ENCODE measurements at regions not wholly inside any gene's neighbourhood (a gene's known extent, or its start where the extent isn't known, plus 50 kb on each side); places are given as distances from the start of the nearest gene placed in this dataset.

DNA sequence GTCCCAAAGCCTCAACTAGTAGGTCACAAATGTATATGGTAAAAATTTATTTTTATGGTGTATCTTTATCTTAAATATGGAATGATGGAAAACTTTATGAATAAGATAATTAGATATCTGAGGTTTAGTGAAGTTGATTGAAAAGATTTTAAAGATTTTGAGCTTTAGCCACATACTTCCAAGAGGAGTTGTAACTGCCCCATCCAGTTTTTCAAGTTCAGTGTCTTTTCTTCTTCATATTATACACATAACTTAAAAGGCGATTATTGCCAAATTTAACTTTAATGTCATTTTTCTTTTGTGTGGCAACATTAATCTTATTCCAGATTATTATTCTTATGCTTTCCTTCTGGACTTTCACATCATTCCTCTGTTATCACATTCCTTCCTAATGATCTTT lies 266.4 kb downstream of the TINAG start:
- no peak for DNase-seq

DNA sequence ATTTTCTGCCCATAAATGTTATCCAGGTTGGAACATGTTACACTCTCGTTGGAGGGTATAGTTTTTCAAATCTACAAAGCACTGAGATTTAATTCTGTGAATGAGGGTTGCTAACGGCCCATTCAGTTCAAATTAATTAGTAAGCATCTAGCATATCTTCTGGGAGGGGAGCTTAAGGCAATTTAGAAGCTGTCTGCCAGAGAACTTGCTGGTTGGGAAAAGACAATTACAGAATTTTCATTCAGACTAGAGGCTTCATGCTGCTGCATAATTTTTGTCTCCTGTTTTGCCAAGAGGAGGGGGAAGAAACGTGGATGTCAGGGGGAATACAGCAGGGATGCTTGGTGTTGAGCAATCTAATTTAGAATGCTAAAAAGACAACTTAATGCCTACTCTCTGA lies 268.3 kb upstream of the FAM83B start:
- DNase-seq, result no peak

DNA sequence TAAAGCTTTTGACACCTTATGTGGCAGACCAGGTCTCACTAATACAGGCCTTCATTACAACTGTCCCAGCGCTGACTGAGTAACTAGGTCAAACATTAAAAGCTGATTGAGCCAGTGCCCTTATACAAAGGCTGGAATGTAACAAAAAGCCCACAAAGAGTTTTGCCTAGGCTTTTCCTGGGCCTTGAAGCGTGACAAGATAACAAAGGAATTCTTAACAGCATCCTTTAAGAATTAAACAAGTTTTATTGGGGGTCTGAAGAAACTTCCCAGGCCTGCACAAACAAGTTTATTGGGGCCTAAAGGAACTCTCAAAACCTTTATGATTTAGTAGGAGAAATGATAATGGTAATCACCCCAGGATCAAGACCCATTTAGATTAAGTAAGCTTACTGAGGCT lies 267.6 kb upstream of the FAM83B start:
- DNase-seq, result no peak

DNA sequence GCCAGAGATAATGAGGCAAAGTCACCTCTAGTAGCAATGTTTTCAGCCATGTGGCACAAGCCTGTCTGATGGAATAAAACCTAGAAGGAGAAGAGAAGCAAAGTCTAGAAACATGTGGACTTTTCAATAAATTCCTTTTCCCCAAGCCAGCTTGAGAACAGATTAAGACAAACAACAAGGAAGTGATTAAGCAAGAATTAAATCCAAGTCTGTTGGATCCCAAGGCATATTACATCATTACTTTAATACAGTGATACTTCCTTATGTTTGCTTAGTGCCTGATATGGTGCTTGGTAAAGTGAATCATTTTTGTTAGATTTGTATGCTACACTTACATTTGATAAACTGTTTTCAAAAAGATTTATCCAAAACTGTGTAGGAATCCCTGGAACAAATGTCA lies 260.3 kb upstream of the FAM83B start:
- DNase-seq, result no peak

DNA sequence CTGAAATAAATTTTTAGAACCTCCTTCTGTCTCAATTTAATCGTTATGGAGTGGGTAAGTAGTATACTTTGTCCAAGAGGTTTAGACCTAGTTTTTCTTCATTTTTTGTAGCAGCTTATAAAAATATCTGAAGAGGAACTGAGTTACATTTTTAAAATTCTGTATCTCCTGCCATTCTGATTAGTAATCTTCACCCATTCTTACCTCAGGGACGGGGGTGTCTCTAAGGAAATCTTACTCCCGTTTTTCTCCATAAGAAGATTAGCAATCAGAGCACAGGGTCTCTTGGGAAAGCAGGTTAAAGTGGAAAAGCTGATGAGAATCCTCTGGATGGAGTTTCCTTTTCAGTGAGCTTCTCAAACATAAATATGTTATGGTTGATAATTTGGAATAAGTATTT lies 259.3 kb upstream of the FAM83B start:
- no peak for DNase-seq

DNA sequence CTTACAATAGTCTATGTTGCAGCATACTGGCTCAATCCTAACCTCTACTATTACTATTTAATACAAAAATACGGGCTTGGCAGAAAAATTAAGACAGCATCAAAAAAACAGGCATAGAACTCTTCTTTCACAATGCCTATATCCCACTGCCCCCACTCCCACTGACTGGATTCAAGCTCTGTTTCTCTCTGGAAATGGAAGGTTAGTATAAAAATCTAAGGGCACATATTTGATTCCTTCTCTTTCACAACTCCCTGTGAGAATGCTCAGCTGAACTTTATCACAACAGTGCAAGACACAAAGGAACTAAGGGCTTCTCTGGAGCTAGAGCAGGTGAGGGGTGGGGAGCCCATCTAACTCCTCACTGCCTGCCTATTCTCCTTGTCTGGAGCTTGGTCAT lies 258.4 kb upstream of the FAM83B start:
- no peak for DNase-seq

DNA sequence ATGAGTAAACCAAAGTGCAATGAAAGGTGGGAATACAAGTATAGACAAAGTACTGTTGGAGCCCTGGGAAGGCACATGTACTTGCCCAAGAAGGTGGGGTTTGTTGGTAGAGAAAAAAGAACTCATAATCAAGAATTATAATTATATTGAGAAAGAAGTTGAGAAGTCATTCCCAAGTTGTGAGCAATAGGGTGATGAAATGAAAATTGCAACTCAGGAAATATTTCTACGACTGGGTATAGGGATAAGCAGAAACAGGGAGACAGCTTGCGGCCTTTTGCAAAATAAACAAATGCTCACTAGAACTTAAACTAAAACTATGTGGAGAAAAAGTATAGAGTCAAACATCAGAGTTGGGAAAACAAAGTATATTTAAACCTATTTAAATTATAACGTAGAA lies 250.7 kb upstream of the FAM83B start:
- no peak for DNase-seq

DNA sequence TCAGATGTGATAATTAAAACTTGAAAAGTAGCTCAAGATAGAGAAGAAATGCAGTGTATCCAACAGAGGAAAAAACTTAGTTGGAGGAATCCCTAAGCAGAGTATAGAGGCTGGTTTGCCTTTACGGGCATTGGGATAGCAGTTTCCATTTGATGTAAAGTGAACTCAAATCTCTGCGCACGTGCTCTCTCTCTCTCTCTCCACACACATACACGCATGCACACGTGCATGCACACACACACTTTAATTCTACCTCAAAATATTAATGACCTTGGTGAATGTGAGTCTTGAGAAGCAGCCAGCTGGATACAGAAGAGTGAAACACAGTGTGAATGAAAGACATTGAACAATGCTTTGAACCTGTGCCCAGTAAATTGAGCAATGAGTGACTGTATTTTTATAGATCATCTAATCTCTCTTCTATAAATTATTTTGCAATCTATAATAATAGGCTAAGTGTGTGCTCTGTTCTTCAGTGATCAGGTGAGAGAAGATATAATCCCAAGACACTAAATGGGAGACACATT lies 247.7 kb upstream of the FAM83B start:
- DNase-seq, result no peak

DNA sequence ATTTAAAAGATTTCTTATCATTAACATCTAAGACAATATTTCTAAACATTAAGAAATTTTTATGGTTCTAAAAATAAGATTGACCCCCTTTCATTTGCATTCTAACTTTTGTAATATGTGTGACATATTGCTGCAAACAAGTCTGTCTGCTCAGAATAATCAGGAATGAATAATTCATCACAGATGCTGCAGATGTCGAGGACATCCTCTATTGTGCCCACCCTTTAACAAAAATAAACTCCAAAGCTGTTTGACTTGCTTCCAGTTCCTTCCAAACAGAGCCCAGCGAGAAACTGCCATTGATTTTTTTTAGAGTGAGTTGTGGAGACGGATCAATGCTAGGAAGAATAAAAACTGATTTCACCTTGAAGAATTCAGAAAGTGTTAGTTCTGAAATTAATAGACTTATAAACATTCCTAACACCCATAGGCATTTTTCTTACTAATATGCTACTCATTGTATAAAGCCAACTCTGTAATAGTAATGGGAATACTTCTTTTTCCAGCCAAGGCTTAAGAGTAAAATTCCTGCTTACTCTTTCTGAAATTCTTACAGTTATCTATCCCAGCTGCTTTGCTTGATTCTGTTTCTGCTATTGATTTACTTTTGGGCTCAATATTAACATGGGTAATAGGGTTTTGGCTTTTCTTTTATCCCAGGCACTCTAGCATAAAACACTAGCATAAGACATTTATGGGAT lies 244.8 kb upstream of the FAM83B start:
- DNase-seq, result no peak

DNA sequence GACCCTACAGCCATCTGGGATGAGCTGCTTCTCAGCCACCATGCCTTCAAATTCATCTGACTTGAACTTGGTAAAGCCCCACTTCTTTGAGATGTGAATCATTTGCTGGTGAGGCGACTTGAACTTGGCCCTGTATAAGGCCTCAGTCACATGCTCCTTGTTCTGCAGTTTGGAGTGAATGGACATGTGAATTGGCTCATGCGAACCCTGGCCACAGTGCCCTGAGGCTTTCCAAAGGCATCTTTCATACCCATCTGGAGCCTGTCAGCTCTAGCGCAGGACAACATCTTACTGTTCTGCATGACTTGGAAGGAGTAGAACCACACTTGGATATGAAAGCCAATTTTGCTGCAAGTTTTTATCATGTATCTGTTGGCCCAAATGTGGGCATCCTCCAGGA lies 244.0 kb upstream of the FAM83B start:
- no peak for DNase-seq

DNA sequence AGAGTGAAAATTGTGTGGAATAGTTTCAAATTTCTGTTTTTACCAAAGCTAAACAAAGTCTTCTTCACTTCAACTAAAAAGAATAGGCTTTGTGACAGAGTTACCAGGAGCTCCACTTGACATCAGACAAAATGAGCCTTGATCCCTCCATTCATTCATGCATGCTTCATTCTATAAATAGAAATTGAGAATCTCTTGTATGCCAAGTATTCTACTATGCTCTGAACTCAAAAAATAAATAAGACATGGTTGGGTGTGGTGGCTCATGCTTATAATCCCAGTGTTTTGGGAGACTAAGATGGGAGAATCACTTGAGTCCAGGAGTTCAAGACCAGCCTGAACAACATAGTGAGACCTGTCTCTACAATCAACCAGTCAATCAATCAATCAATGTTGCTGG lies 236.6 kb upstream of the FAM83B start:
- no peak for DNase-seq

DNA sequence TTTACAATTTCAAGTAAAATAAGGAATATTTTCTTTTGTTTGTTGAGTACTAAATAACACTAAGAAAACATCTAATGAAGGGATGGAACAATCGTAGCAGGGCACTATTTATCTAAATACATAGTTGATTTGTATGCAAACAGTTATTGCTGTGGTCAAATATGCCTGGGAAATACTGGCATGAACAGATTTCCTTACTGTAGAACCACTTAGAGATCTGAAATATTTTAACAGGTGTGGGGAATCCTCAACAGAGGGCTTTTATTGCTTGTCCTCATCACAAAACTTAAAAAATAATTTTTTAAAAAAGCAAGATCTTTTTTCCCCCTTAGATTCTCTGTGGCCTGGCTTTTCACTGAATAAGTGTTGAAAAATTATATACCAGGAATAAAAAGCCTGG lies 233.0 kb upstream of the FAM83B start:
- DNase-seq, result no peak

DNA sequence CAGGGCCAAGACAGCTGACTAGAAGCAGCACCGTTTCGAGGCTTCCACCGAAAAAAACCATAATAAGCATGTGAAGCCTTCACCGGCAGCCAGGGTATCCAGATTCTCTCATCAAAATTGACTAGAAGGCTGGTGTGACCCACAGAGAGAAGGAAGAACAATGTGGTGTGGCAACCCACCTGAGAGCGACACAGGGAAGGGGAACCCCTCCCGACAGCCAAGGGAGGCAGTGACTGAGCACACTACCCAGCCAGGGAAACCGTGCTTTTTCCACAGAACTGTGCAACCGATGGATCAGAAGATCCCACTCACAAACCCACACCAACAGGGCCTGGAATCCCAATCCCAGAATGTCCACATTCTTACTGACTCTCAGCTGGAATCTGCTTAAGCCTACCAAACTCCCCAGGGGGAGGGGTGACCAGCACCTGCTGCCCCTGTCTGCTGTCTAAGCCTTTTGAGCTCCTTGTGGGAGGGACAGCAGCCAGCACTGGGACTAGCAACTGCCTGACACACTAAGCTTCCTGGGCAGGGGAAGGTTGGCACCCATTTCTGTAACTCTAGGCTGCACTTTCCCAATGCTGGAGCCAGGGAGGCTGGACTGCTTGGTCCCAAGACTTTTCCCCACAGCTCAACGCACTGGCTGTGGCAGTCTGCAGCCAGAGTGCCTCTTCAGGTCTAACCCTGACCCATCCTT lies 231.9 kb upstream of the FAM83B start:
- no peak for DNase-seq

DNA sequence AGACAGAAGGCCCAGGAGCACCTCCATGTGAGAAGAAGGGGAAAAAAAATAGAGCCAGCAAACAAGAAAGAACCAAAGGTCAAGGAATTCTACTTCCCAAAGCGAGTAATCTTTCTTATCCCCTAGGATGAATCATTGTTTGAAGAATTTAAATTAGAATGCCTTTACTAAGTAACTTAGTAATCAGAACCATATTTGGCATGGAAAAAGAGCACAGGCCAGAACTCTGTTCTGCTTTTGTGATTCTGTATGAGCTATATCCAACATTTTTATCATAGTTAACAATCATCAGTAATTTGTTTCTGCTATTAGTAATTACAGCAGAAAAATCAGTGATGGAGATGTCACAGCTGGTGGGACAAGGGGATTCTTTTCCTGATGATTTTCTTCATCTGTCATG lies 228.8 kb upstream of the FAM83B start:
- no peak for DNase-seq

DNA sequence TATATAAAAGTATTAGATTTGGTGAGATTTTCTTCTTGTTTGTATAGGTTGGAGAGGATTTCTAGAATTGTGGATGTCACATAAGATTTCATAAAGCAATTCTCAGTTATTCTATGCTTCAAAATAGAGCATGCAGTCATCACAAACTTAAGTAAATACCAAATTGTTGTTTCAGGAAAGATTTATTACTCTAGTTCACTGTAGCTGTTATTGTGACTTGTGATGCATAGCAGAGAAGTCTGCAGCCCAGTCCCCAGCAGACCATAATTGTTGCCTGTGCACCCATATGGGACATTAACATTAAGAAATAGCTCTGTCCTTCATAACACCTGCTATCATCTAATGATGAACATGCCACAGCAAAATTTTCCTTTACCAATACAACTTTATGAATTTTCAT lies 228.0 kb upstream of the FAM83B start:
- DNase-seq, result no peak

DNA sequence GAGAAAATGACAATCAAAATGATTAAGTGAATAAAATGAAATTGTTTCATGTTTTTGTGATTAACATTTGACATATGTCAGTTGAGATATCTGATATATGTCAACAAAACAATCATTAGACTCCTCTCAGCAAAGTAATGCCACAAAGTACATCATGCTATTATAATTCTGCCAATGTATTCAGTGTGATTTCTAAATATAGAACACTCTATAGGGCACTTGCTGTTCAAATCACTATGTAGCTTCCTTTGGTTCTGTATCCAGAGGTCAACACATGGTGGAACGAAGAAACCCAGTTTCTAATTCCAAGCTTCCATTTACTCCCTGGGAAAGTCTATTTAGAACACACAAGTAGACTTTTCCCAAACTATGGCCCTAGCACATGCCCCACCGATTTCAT lies 227.5 kb upstream of the FAM83B start:
- no peak for DNase-seq

DNA sequence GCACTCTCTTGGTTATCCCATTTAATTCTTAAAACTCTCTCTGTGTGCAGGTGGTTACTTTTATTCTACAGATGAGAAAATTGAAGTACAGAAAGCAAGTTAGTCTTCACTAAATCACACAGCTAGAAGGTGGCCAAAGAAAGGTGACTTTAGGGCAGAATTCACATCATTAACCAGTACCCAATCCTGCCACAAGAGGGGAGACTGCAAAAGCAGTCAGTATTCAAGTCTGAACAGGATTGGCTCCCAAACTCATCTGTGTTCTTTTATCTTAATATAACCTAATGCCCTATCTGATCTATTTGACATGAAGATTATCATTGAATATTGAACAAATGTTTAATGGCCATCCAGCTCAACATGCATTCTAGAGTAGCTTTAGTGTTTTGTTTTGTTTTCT lies 225.3 kb upstream of the FAM83B start:
- DNase-seq, result no peak

DNA sequence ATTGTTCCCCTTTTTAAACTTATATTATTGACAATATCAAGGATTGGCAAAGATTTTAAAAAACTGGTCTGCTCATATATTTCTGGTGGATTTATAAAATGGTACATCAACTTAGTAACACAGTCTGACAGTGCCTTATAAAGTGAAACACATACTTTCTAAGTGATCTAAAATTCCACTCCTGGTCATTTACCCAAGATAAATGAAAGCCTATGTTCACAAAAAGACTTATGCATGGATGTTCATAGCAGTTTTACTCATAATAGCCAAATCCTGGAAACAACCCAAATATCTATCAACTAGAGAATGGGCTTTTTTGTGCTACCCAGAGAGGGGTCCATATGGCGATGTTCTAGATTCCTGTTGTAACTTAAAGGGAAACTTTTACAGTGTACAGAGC lies 222.4 kb upstream of the FAM83B start:
- no peak for DNase-seq

DNA sequence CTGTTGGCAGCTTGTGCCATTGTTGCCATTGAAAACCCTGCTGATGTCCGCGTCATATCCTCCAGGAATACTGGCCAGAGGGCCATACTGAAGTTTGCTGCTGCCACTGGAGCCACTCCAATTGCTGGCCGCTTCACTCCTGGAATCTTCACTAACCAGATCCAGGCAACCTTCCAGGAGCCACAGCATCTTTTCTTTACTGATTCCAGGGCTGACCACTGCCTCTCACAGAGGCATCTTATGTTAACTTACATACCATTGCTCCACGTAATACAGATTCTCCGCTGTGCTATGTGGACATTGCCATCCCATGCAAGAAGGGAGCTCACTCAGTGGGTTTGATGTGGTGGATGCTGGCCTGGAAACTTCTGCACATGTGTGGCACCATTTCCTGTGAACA lies 221.8 kb upstream of the FAM83B start:
- DNase-seq, result no peak

DNA sequence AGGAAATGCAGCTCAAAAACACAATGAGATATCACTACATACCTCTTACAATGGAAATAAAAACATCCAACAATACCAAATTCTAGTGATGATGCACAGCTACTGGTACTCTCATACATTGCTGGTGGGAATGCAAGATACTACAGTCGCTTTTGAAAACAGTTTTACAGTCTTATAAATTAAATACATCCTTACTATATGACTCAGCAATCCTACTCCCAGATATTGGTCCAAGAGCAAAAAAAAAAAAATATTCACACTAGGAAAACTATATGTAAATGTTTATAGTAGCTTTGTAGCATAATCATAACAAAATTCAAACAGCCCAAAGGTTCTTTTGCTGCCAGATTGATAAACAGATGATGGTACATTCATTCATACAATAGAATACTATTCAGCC lies 217.4 kb upstream of the FAM83B start:
- no peak for DNase-seq

DNA sequence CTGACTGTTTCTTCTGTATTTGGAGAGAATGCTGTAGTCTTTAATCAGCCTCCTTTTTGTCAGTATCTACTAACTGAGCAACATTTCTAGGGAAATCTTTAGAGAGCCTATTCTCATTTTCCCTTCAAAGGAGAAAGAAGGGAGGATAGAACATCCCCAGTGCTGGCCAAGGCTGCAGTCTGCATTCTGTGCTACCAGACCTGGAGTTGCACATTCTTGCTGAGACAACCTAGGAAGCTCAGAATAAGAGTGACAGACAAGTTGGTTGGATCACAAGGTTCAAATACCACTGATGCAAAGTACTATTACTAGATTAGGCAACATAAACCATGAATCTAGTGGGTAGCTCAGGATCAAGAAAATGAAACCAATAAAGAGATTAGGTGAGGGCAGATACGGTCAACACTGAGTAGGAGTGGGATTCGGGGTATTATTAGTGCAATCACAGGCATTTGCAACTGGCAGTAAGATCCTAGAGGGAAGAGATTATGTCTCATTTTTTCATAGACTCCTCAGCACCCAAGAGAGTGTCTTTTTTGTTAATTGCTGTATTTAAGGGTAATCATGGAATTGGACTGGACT lies 213.5 kb upstream of the FAM83B start:
- DNase-seq, result no peak

DNA sequence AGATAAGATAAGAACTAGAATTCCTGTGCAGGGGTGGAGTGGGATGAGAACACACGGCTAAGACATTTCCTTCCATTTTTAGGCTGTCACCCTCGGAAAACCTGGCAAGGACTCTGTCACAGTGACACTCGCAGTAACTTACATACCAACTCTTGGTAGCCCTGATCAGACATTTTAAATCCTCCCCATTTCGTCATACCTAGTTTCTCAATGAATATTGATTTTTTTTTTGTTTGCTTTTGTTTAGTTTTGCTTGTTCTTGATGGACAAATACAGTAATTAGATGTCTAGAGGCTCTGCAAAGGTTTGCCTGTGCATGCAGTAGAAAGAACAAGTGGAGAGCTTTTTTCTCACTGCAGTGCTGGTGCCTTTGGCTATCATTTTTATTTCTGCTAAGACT lies 213.0 kb upstream of the FAM83B start:
- DNase-seq, result no peak

DNA sequence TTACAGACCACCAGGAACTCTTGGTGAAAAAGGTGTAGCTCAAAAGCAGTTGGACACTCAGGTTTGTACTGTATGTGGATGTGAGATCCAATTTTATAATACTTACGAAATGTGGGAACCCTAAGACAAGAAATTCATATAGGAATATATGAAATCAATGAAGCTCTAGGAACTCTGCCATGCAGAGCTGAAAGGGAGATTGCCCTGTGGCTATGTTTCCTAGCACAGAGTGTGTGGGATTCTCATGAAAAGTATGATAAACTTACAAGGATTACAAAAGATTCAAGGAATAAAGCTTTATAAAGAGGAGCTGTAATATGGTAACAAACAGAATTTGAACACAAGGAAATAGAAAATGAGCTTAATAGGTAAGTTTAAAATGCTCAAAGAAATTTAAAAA lies 205.7 kb upstream of the FAM83B start:
- DNase-seq, result no peak

All from NCI-H2171 (cell line).